ENCODE measurements at regions not wholly inside any gene's neighbourhood (a gene's known extent, or its start where the extent isn't known, plus 50 kb on each side); places are given as distances from the start of the nearest gene placed in this dataset.

DNA sequence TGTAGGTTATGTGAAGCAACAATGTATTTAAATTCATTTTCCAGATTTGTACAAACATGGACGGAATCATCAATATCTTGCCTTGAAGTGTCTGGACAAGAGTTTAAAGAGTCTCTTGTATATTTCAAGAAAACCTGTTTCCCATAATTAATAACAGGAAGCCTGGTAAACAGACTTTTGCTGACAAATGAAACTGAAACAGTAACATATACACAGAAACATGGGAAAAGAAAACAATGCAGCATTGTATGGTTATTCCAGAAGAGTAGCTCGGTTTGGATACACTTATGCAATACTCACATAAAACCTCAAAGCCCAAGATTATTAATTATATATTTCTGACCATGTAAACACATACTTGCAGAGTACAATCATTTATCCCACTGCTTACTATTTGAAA is 265.5 kb downstream of the PTPRC start:
- Histone ChIP-seq H3K4me1 (no peaks in the 10 kb centered on the region), H3K27ac (no peak overlapping the region)
- DNase-seq = no peak

DNA sequence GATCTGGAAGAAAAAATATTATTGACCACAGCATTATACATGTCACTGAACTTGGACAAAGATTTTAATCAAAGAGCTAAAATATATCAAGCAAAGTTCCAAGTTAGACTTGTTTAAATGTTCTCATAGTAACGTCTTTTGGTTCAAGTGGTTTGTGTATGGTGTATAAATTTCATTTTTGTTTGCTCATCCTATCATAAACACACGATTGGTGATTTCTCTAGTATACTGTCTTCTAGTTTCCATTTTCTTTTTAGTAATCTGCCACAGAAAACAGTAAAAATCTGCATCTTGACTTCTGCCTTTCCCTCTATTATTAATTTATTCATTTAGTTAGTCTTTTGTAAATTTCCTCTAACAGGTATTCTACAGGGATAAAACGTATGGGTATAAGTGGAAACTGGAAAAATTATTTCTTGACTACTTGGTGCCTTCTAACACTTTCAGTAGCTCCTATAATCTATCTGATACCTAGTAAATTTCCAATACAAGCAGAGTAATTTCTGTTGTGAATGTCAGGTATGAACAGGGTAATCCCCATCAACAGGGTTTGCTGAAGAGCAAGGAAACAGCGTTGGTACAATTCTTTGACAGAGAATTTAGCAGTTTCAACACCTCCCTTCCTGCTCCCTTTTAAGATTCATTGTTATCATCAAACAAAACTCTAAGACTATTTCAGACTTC is 268.0 kb downstream of the PTPRC start:
- H3K27ac ChIP-seq = no peak overlapping the region

More for the DNA sequence above, 265.5 kb downstream of the PTPRC start:
- H3K36me3 ChIP-seq = no peaks in the 10 kb centered on the region
- H3K4me3 ChIP-seq = no peak overlapping the region
- no peaks in the 10 kb centered on the region for H3K27me3 ChIP-seq
- no peaks in the 10 kb centered on the region for H3K9me3 ChIP-seq (replicated peaks)

GRCh38 chr1:198907423-198907746 is 268.5 kb downstream of the PTPRC start:
- Histone ChIP-seq H3K4me3 (no peak overlapping the region), H3K27me3 (no peaks in the 10 kb centered on the region), H3K9me3 (replicated peaks) (no peaks in the 10 kb centered on the region), H3K27ac (no peak overlapping the region), H3K4me1 (no peaks in the 10 kb centered on the region), H3K36me3 (no peaks in the 10 kb centered on the region)
- DNase-seq = no peak

More for the DNA sequence above, 268.0 kb downstream of the PTPRC start:
- Histone ChIP-seq H3K36me3 (no peaks in the 10 kb centered on the region), H3K9me3 (replicated peaks) (no peaks in the 10 kb centered on the region), H3K4me3 (no peak overlapping the region), H3K27me3 (no peaks in the 10 kb centered on the region), H3K4me1 (no peaks in the 10 kb centered on the region)
- DNase-seq = no peak

DNA sequence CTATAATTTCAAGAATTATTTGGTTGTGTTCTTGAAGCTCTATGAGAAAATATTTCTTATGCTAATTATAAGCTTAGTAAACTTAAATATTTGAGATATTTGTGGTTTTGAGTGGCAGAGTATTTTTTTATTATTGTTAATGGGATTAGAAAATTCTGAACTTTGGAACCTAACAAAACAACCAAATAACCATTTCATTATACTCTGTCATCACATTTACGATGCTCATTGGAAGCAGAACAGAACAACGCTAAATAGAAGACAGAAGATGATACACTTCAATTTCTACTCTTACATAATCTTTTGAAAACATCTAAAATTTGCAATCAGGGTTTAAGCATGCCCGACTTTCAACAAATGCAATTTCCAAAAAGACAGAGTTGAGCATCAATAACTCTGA is 270.2 kb downstream of the PTPRC start:
- Histone ChIP-seq H3K27ac (no peak overlapping the region), H3K4me1 (no peaks in the 10 kb centered on the region)

GRCh38 chr1:198909973-198910372 is 271.1 kb downstream of the PTPRC start:
- H3K36me3 ChIP-seq = no peaks in the 10 kb centered on the region
- H3K27me3 ChIP-seq = no peaks in the 10 kb centered on the region
- H3K4me1 ChIP-seq = no peaks in the 10 kb centered on the region
- no peak for DNase-seq
- H3K4me3 ChIP-seq = no peak overlapping the region
- no peaks in the 10 kb centered on the region for H3K9me3 ChIP-seq (replicated peaks)
- no peak overlapping the region for H3K27ac ChIP-seq

More for the DNA sequence above, 270.2 kb downstream of the PTPRC start:
- DNase-seq = no peak
- no peaks in the 10 kb centered on the region for H3K9me3 ChIP-seq (replicated peaks)
- no peak overlapping the region for H3K4me3 ChIP-seq
- no peaks in the 10 kb centered on the region for H3K27me3 ChIP-seq
- H3K36me3 ChIP-seq = no peaks in the 10 kb centered on the region

GRCh38 chr1:198910816-198911215 is 272.0 kb downstream of the PTPRC start:
- Histone ChIP-seq H3K27ac (no peak overlapping the region), H3K36me3 (no peaks in the 10 kb centered on the region), H3K4me3 (no peak overlapping the region), H3K9me3 (replicated peaks) (no peaks in the 10 kb centered on the region), H3K4me1 (no peaks in the 10 kb centered on the region), H3K27me3 (no peaks in the 10 kb centered on the region)
- DNase-seq = no peak

DNA sequence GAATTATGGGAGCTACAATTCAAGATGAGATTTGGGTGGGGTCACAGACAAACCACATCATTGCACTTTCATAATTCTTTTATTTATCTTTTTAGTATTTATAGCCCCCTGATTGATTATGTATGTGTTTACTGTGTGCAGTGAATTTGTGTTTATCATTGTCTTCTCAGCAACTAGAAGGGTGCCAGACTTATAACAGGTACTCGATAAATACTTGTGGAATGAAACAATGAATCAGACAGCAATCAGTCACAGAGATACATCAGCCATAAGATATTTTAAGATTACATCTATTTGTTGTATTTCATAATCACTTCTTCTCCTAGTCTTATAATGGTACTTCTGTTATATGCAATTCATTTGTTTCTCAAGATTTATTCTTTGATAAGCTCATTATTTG is 273.2 kb downstream of the PTPRC start:
- H3K27ac ChIP-seq = no peak overlapping the region
- no peaks in the 10 kb centered on the region for H3K27me3 ChIP-seq
- H3K4me1 ChIP-seq = no peaks in the 10 kb centered on the region

DNA sequence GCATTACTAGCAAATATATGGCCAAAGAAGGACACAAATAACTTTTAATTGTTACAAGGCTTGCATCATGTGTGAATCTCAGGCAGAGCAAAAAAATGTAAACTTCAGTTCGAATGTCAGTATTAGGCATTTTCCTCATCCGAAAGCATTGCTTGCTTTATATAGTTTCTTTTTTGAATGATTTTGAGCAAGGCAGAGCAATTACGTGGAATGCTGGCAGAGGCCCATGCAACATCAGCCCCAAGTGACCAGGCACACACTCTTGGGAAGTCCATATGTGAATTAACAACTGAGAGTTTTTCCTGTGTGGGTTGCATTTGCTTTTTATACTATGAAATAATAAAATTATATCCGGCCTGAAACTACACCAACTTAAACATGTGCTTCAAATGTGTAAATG is 274.8 kb downstream of the PTPRC start:
- no peaks in the 10 kb centered on the region for H3K36me3 ChIP-seq
- no peak for DNase-seq
- H3K27me3 ChIP-seq = no peaks in the 10 kb centered on the region
- no peak overlapping the region for H3K27ac ChIP-seq
- H3K9me3 ChIP-seq (replicated peaks) = no peaks in the 10 kb centered on the region
- no peak overlapping the region for H3K4me3 ChIP-seq
- H3K4me1 ChIP-seq = no peaks in the 10 kb centered on the region

More for the DNA sequence above, 273.2 kb downstream of the PTPRC start:
- DNase-seq = no peak
- H3K36me3 ChIP-seq = no peaks in the 10 kb centered on the region
- no peak overlapping the region for H3K4me3 ChIP-seq
- H3K9me3 ChIP-seq (replicated peaks) = no peaks in the 10 kb centered on the region

DNA sequence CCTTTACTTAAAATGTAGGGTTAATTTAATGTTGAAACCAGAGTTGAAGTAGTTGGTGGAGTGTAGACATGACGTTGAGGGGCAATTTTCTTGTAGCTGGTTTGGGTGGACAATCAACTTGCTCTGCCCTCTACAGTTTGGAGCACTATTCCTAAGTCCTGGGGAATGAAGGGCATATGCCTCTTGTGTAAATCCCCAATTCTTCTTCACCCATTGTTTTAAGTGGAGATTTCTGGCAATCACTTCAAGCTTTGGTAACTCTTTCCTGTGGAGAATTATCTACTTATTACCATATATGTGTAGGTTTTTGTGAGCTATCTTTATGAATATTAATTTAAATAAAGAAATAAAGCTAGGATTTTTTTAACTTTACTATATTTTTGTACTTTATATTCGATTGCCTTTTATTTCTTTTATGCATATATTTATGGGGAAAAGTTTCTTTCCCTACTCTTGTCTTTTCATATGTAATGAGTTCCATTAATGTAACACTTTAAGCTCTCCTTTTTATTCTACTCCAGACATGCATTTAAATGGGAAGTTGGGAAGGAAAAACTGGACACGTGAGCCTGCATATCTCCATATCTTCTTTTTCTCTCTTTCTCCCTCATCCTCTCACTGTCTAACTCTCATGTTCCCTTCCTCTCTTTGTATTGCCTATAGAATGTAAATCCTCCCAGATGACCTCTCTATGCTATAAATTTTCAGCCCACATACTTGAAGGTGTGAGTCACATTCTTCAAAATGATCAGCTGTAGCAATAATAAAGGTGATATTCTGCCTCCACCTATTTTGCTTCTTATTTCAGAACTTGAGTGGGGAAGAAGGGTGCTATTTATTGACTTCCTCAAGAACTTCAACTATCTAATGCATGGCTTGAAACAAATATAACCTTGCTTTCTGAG is 276.7 kb downstream of the PTPRC start:
- H3K4me1 ChIP-seq = no peaks in the 10 kb centered on the region
- H3K36me3 ChIP-seq = no peaks in the 10 kb centered on the region
- H3K9me3 ChIP-seq (replicated peaks) = no peaks in the 10 kb centered on the region
- H3K27ac ChIP-seq = no peak overlapping the region
- no peaks in the 10 kb centered on the region for H3K27me3 ChIP-seq
- no peak for DNase-seq
- H3K4me3 ChIP-seq = no peak overlapping the region

- no peak for DNase-seq
- H3K27ac ChIP-seq = no peak overlapping the region
- no peaks in the 10 kb centered on the region for H3K36me3 ChIP-seq
Measured at GRCh38 chr1:198917226-198917625, 278.4 kb downstream of the PTPRC start.

GRCh38 chr1:198918920-198919319 is 280.1 kb downstream of the PTPRC start:
- Histone ChIP-seq H3K36me3 (no peaks in the 10 kb centered on the region), H3K27ac (no peak overlapping the region)

More at GRCh38 chr1:198917226-198917625, 278.4 kb downstream of the PTPRC start:
- Histone ChIP-seq H3K9me3 (replicated peaks) (no peaks in the 10 kb centered on the region), H3K4me1 (no peaks in the 10 kb centered on the region), H3K4me3 (no peak overlapping the region), H3K27me3 (no peaks in the 10 kb centered on the region)

GRCh38 chr1:198919667-198920398 is 281.0 kb downstream of the PTPRC start:
- no peak for DNase-seq
- Histone ChIP-seq H3K4me1 (no peaks in the 10 kb centered on the region), H3K9me3 (replicated peaks) (no peaks in the 10 kb centered on the region), H3K27me3 (no peaks in the 10 kb centered on the region), H3K4me3 (no peak overlapping the region), H3K27ac (no peak overlapping the region), H3K36me3 (no peaks in the 10 kb centered on the region)

More at GRCh38 chr1:198918920-198919319, 280.1 kb downstream of the PTPRC start:
- no peak for DNase-seq
- no peaks in the 10 kb centered on the region for H3K27me3 ChIP-seq
- H3K9me3 ChIP-seq (replicated peaks) = no peaks in the 10 kb centered on the region
- no peak overlapping the region for H3K4me3 ChIP-seq
- H3K4me1 ChIP-seq = no peaks in the 10 kb centered on the region

- Histone ChIP-seq H3K9me3 (replicated peaks) (no peaks in the 10 kb centered on the region), H3K4me1 (no peaks in the 10 kb centered on the region), H3K4me3 (no peak overlapping the region), H3K36me3 (no peaks in the 10 kb centered on the region), H3K27me3 (no peaks in the 10 kb centered on the region), H3K27ac (no peak overlapping the region)
- DNase-seq = no peak
Measured at GRCh38 chr1:198922638-198923430, 284.0 kb downstream of the PTPRC start.

- H3K36me3 ChIP-seq = no peaks in the 10 kb centered on the region
- H3K4me1 ChIP-seq = no peaks in the 10 kb centered on the region
- H3K27ac ChIP-seq = no peak overlapping the region
- no peak overlapping the region for H3K4me3 ChIP-seq
- no peak for DNase-seq
- H3K9me3 ChIP-seq (replicated peaks) = no peaks in the 10 kb centered on the region
- no peaks in the 10 kb centered on the region for H3K27me3 ChIP-seq
Measured at GRCh38 chr1:198923993-198924392, 285.2 kb downstream of the PTPRC start.

Measured in SJCRH30 (cell line).